Mammary epithelial cell (primary cell): ENCODE measurements at regions not wholly inside any gene's neighbourhood (a gene's known extent, or its start where the extent isn't known, plus 50 kb on each side); places are given as distances from the start of the nearest gene placed in this dataset.

Experiments
- EZH2 ChIP-seq: IDR thresholded peaks from 2 replicates; pipeline ENCODE4 v1.6.1; 2012; ENCODE audit warnings: low read length, inconsistent platforms, borderline replicate concordance
- TF ChIP-seq, protein P1 (sequence below), 2 donors: IDR thresholded peaks in 1 of 2; conservative IDR thresholded peaks in 1 of 2; 2 replicates each; pipeline ENCODE4 v1.5.1; 2011 to 2012; ENCODE audit warnings: inconsistent platforms in 2 of 2, low read length in 2 of 2, mild to moderate bottlenecking in 2 of 2, control low read depth in 1 of 2, low read depth in 1 of 2; ENCODE audit not compliant: insufficient read depth in 1 of 2; ENCODE audit errors: extremely low read depth in 1 of 2

- TF ChIP-seq, protein P1, sequence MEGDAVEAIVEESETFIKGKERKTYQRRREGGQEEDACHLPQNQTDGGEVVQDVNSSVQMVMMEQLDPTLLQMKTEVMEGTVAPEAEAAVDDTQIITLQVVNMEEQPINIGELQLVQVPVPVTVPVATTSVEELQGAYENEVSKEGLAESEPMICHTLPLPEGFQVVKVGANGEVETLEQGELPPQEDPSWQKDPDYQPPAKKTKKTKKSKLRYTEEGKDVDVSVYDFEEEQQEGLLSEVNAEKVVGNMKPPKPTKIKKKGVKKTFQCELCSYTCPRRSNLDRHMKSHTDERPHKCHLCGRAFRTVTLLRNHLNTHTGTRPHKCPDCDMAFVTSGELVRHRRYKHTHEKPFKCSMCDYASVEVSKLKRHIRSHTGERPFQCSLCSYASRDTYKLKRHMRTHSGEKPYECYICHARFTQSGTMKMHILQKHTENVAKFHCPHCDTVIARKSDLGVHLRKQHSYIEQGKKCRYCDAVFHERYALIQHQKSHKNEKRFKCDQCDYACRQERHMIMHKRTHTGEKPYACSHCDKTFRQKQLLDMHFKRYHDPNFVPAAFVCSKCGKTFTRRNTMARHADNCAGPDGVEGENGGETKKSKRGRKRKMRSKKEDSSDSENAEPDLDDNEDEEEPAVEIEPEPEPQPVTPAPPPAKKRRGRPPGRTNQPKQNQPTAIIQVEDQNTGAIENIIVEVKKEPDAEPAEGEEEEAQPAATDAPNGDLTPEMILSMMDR (conservative IDR thresholded peaks at IDR 0.05 in 1 of 2, IDR thresholded peaks at IDR 0.05 in 1 of 2; ENCODE audit: extremely low read depth in 1 of 2, insufficient read depth in 1 of 2, low read depth in 1 of 2, low read length in 2 of 2): no peak
- no peak for TF ChIP-seq EZH2
These were observed 274.9 kb upstream of the SRRM4 start for GRCh38 chr12:118706437-118706836.
